Panc1 (cell line): ENCODE measurements at regions not wholly inside any gene's neighbourhood (a gene's known extent, or its start where the extent isn't known, plus 50 kb on each side); places are given as distances from the start of the nearest gene placed in this dataset.

Source experiments
- ATAC-seq: fragments of 200-7000 bp; cut with Tn5 transposase; 2 replicates; pipeline ENCODE4 v1.9.1; 2020; ENCODE audit warnings: mild to moderate bottlenecking, moderate library complexity
- BruUV-seq: library from RNA; stranded (reverse); fragments of 400-500 nt; replicated peaks from 2 replicates; lab custom pipeline; 2021; lab: Mats Ljungman, UMichigan
- CTCF ChIA-PET: fragments of 300-600 bp; sonication (Branson Sonifier 250); formaldehyde crosslinking; loops from one replicate; lab custom pipeline; 2022; ENCODE audit warnings: antibody characterized with exemption; lab: Charles Lee
- POLR2A ChIA-PET: fragments of 300-600 bp; sonication (Branson Sonifier 250); formaldehyde crosslinking; loops from one replicate; lab custom pipeline; 2022; ENCODE audit warnings: antibody characterized with exemption; lab: Charles Lee
- DNase-seq: peaks from one replicate; pipeline ENCODE4 v3.0.0-alpha.2; 2010; ENCODE audit warnings: low read depth, low spot score
- H3K27ac ChIP-seq: 2 replicates; pipeline ENCODE4 v1.5.1; 2011; ENCODE audit warnings: mild to moderate bottlenecking, low read length, inconsistent platforms
- H3K27me3 ChIP-seq: fragments of 200-500 bp; sonication (Bioruptor generic); 2 replicates; pipeline ENCODE4 v1.6.0; 2014; ENCODE audit warnings: low read length, inconsistent platforms; ENCODE audit not compliant: control insufficient read depth, insufficient read depth
- H3K36me3 ChIP-seq: fragments of 200-500 bp; sonication (Bioruptor generic); 2 replicates; pipeline ENCODE4 v1.5.1; 2014; ENCODE audit warnings: inconsistent platforms, mild to moderate bottlenecking, low read length, moderate library complexity; ENCODE audit not compliant: control insufficient read depth, insufficient read depth
- H3K4me1 ChIP-seq: 2 replicates; pipeline ENCODE4 v1.5.1; 2011; ENCODE audit warnings: inconsistent platforms, mild to moderate bottlenecking, low read length, moderate library complexity; ENCODE audit not compliant: control insufficient read depth, insufficient read depth
- H3K4me3 ChIP-seq, 2 experiments: 2 replicates each; pipeline ENCODE4 v1.5.1; 2011 to 2012; ENCODE audit warnings: low read depth in 2 of 2, low read length in 2 of 2, mild to moderate bottlenecking in 2 of 2, inconsistent platforms in 1 of 2, moderate library complexity in 1 of 2
- H3K9me3 ChIP-seq: fragments of 200-500 bp; sonication (Bioruptor generic); 2 replicates; pipeline ENCODE4 v1.5.1; 2014; ENCODE audit warnings: low read depth, mild to moderate bottlenecking, inconsistent platforms, low read length, moderate library complexity; ENCODE audit not compliant: control insufficient read depth, insufficient read depth
- CTCF ChIP-seq: fragments of 450-650 bp; IDR thresholded peaks from 2 replicates; pipeline ENCODE4 v1.5.1; 2017; ENCODE audit warnings: mild to moderate bottlenecking
- POLR2AphosphoS5 ChIP-seq: IDR thresholded peaks from 2 replicates; pipeline ENCODE4 v1.6.1; 2012; ENCODE audit warnings: mild to moderate bottlenecking, low read depth, low read length, moderate library complexity
- REST ChIP-seq, 2 experiments: IDR thresholded peaks; 2 replicates each; pipeline ENCODE4 v1.6.1; 2011 to 2012; ENCODE audit warnings: low read depth in 2 of 2, control low read depth in 1 of 2, low read length in 1 of 2, mild to moderate bottlenecking in 1 of 2, moderate library complexity in 1 of 2; ENCODE audit not compliant: insufficient read depth in 1 of 2
- SIN3A ChIP-seq: IDR thresholded peaks from 2 replicates; pipeline ENCODE4 v1.6.1; 2012; ENCODE audit warnings: low read depth, mild to moderate bottlenecking, low read length, moderate library complexity, borderline replicate concordance; ENCODE audit not compliant: insufficient read depth
- TCF7L2 ChIP-seq: IDR thresholded peaks from 2 replicates; pipeline ENCODE4 v1.6.1; 2011; ENCODE audit warnings: mild to moderate bottlenecking, low read depth, low read length, inconsistent platforms
- in situ Hi-C: cut with HindIII; loops from 2 replicates; pipeline ENCODE4 v1.10.0; 2016; ENCODE audit warnings: low sequenced_read_pairs, low pct_unique_long_range_greater_than_20kb
- intact Hi-C: fragments of 100-400 bp; cut with micrococcal nuclease; formaldehyde crosslinking; loops from one replicate; pipeline ENCODE4 v1.10.0; 2022; ENCODE audit not compliant: unreplicated experiment

- H3K9me3 ChIP-seq, result no peaks in the 10 kb centered on the region
- H3K36me3 ChIP-seq, result no peaks in the 10 kb centered on the region
- no peak for ATAC-seq
- no peak for DNase-seq
- no peak overlapping the region for H3K27ac ChIP-seq
- TF ChIP-seq POLR2AphosphoS5 (no peak), TCF7L2 (no peak), CTCF (no peak), SIN3A (no peak), REST (IDR thresholded peaks at IDR 0.05; ENCODE audit: insufficient read depth in 1 of 2, low read depth in 2 of 2, low read length in 1 of 2) (no peak)
- H3K27me3 ChIP-seq, result no peaks in the 10 kb centered on the region
- BruUV-seq, result no TSS peak
- in situ Hi-C loops (no loop called here), intact Hi-C loops (no loop called here)
- no peaks in the 10 kb centered on the region for H3K4me1 ChIP-seq
- ChIA-PET POLR2A (no interaction called here), CTCF (interaction anchor here (0.6 kb wide), 1 partner anchor 173 kb away, joined by 3 read pairs; no protein-coding TSS in a partner anchor)
- no peak overlapping the region for H3K4me3 ChIP-seq
Observed at GRCh38 chr10:55368467-55368866, 567.4 kb upstream of the PCDH15 start.

- Histone ChIP-seq H3K36me3 (no peaks in the 10 kb centered on the region), H3K9me3 (no peaks in the 10 kb centered on the region), H3K4me3 (no peak overlapping the region), H3K27ac (no peak overlapping the region), H3K27me3 (no peaks in the 10 kb centered on the region), H3K4me1 (no peaks in the 10 kb centered on the region)
- no TSS peak for BruUV-seq
- no peak for ATAC-seq
- TF ChIP-seq SIN3A, result no peak
- no peak for TF ChIP-seq POLR2AphosphoS5
- TF ChIP-seq CTCF, result no peak
- TF ChIP-seq REST (IDR thresholded peaks at IDR 0.05; ENCODE audit: insufficient read depth in 1 of 2, low read depth in 2 of 2, low read length in 1 of 2), result no peak
- no peak for TF ChIP-seq TCF7L2
- no peak for DNase-seq
- CTCF ChIA-PET, result no interaction called here
- in situ Hi-C loops (no loop called here), intact Hi-C loops (no loop called here)
- POLR2A ChIA-PET, result no interaction called here
Observed at GRCh38 chr10:55367555-55367954, 566.5 kb upstream of the PCDH15 start.
